ENCODE measurements at regions not wholly inside any gene's neighbourhood (a gene's known extent, or its start where the extent isn't known, plus 50 kb on each side); places are given as distances from the start of the nearest gene placed in this dataset.

- TF ChIP-seq, protein P1, sequence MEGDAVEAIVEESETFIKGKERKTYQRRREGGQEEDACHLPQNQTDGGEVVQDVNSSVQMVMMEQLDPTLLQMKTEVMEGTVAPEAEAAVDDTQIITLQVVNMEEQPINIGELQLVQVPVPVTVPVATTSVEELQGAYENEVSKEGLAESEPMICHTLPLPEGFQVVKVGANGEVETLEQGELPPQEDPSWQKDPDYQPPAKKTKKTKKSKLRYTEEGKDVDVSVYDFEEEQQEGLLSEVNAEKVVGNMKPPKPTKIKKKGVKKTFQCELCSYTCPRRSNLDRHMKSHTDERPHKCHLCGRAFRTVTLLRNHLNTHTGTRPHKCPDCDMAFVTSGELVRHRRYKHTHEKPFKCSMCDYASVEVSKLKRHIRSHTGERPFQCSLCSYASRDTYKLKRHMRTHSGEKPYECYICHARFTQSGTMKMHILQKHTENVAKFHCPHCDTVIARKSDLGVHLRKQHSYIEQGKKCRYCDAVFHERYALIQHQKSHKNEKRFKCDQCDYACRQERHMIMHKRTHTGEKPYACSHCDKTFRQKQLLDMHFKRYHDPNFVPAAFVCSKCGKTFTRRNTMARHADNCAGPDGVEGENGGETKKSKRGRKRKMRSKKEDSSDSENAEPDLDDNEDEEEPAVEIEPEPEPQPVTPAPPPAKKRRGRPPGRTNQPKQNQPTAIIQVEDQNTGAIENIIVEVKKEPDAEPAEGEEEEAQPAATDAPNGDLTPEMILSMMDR (IDR thresholded peaks at IDR 0.05; ENCODE audit: low read depth, low read length): no peak
- in situ Hi-C loops (cut with HindIII; ENCODE audit: low sequenced_read_pairs): no loop called here
- no peak for DNase-seq (ENCODE audit: low read depth, low spot score)
- H3K4me3 ChIP-seq (ENCODE audit: low read depth, low read length): no peak overlapping the region
Observed at GRCh38 chr12:11446372-11446771, 51.0 kb upstream of the PRB2 start.

GRCh38 chr12:11457996-11458645 is 62.8 kb upstream of the PRB2 start:
- H3K4me3 ChIP-seq (ENCODE audit: low read depth, low read length): no peak overlapping the region
- DNase-seq (ENCODE audit: low read depth, low spot score): no peak
- TF ChIP-seq, protein P1 (IDR thresholded peaks at IDR 0.05; ENCODE audit: low read depth, low read length): no peak
- in situ Hi-C loops (cut with HindIII; ENCODE audit: low sequenced_read_pairs): no loop called here

- TF ChIP-seq, protein P1 (IDR thresholded peaks at IDR 0.05; ENCODE audit: low read depth, low read length): no peak
- no peak overlapping the region for H3K4me3 ChIP-seq (ENCODE audit: low read depth, low read length)
- in situ Hi-C loops (cut with HindIII; ENCODE audit: low sequenced_read_pairs): no loop called here
- no peak for DNase-seq (ENCODE audit: low read depth, low spot score)
Observed at GRCh38 chr12:11460343-11461023, 65.1 kb upstream of the PRB2 start.

DNA sequence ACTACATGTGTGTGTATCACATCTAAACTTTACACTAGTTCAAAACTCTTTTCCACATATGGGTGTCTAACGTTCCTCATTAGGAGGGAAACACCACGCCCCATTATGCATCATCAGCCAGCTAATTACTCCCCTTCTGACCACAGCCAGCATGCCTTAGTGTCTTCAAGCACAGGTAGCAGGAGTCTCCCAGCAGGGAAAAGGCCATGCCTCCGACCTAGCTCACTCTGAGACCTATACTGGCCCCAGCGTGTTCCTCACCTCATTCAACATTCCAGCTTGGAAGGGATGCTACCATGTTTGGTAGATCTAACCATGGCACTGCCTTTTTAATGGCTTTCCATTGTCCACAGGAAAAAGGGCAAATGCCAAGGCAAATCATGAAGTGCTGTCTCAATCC is 66.1 kb upstream of the PRB2 start:
- in situ Hi-C loops (cut with HindIII; ENCODE audit: low sequenced_read_pairs): no loop called here
- H3K4me3 ChIP-seq (ENCODE audit: low read depth, low read length): no peak overlapping the region
- DNase-seq (ENCODE audit: low read depth, low spot score): no peak
- TF ChIP-seq, protein P1 (IDR thresholded peaks at IDR 0.05; ENCODE audit: low read depth, low read length): no peak

- no peak for DNase-seq (ENCODE audit: low read depth, low spot score)
- in situ Hi-C loops (cut with HindIII; ENCODE audit: low sequenced_read_pairs): no loop called here
- no peak overlapping the region for H3K4me3 ChIP-seq (ENCODE audit: low read depth, low read length)
- TF ChIP-seq, protein P1 (IDR thresholded peaks at IDR 0.05; ENCODE audit: low read depth, low read length): no peak
Observed at GRCh38 chr12:11477110-11477509, 81.7 kb upstream of the PRB2 start.

DNA sequence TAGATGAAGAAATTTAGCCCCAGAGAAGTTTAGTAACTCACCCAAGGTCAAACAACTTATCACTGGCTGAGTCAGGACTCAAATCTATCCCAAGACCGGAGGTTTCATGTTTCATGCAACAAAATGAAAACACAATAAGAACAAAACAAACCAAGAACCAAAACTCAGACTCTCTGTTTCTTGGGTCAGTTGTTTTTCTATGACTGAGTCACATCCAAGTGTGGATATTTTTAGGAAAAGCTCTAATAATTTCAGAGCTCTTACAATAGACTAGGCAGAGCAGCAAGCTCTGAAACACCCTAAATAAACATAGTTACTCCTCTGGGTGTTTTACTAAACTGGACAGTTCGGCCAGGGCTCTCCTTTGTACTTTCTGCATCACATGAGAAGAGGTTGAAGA is 87.6 kb upstream of the PRB2 start:
- peak; percentile 79 for DNase-seq (ENCODE audit: low read depth, low spot score)
- no peak overlapping the region for H3K4me3 ChIP-seq (ENCODE audit: low read depth, low read length)
- TF ChIP-seq, protein P1 (IDR thresholded peaks at IDR 0.05; ENCODE audit: low read depth, low read length): no peak
- in situ Hi-C loops (cut with HindIII; ENCODE audit: low sequenced_read_pairs): no loop called here
